HG02798 (cell line): ENCODE measurements at regions not wholly inside any gene's neighbourhood (a gene's known extent, or its start where the extent isn't known, plus 50 kb on each side); places are given as distances from the start of the nearest gene placed in this dataset.

Experiments used
- ATAC-seq: cut with Tn5 transposase; IDR thresholded peaks from one replicate; pipeline ENCODE4 v1.9.1; 2021; ENCODE audit warnings: mild to moderate bottlenecking; ENCODE audit not compliant: unreplicated experiment, poor library complexity

GRCh38 chr15:62708470-62708869, 334.1 kb upstream of the TPM1 start:
- no peak for ATAC-seq

GRCh38 chr15:62709261-62709660, 333.3 kb upstream of the TPM1 start:
- ATAC-seq, result no peak

- ATAC-seq, result no peak
Measured at GRCh38 chr15:62711691-62712454, 330.7 kb upstream of the TPM1 start.

GRCh38 chr15:62712455-62712839, 330.1 kb upstream of the TPM1 start:
- ATAC-seq, result no peak

GRCh38 chr15:62715946-62716345, 326.6 kb upstream of the TPM1 start:
- ATAC-seq, result no peak

- ATAC-seq, result no peak
Measured at GRCh38 chr15:62717496-62717895, 325.1 kb upstream of the TPM1 start.

GRCh38 chr15:62719316-62719715, 323.2 kb upstream of the TPM1 start:
- no peak for ATAC-seq

- no peak for ATAC-seq
Measured at GRCh38 chr15:62722237-62722636, 320.3 kb upstream of the TPM1 start.

GRCh38 chr15:62726461-62726860, 316.1 kb upstream of the TPM1 start:
- no peak for ATAC-seq

- ATAC-seq, result no peak
Measured at GRCh38 chr15:62727501-62727900, 315.0 kb upstream of the TPM1 start.

- ATAC-seq, result no peak
Measured at GRCh38 chr15:62730825-62731224, 311.7 kb upstream of the TPM1 start.

GRCh38 chr15:62732078-62732477, 310.5 kb upstream of the TPM1 start:
- ATAC-seq, result no peak

GRCh38 chr15:62734706-62735105, 307.8 kb upstream of the TPM1 start:
- no peak for ATAC-seq

- ATAC-seq, result no peak
Measured at GRCh38 chr15:62736756-62737155, 305.8 kb upstream of the TPM1 start.

- ATAC-seq, result no peak
Measured at GRCh38 chr15:62737551-62737950, 305.0 kb upstream of the TPM1 start.

GRCh38 chr15:62739082-62739481, 303.5 kb upstream of the TPM1 start:
- ATAC-seq, result no peak

GRCh38 chr15:62739507-62739906, 303.0 kb upstream of the TPM1 start:
- no peak for ATAC-seq

GRCh38 chr15:62740141-62741004, 302.2 kb upstream of the TPM1 start:
- ATAC-seq, result no peak

- no peak for ATAC-seq
Measured at GRCh38 chr15:62741106-62741505, 301.4 kb upstream of the TPM1 start.

GRCh38 chr15:62742409-62743171, 300.0 kb upstream of the TPM1 start:
- ATAC-seq, result no peak
